HG02943 (cell line): ENCODE measurements at regions not wholly inside any gene's neighbourhood (a gene's known extent, or its start where the extent isn't known, plus 50 kb on each side); places are given as distances from the start of the nearest gene placed in this dataset.

Experiments
- ATAC-seq: cut with Tn5 transposase; IDR thresholded peaks from one replicate; pipeline ENCODE4 v1.9.1; 2021; ENCODE audit warnings: mild to moderate bottlenecking, low read depth, moderate library complexity; ENCODE audit not compliant: unreplicated experiment

- ATAC-seq: no peak
These were observed 344.9 kb downstream of the EFNA5 start for GRCh38 chr5:107325866-107326265.

GRCh38 chr5:107324809-107325208 is 345.9 kb downstream of the EFNA5 start:
- ATAC-seq: no peak

GRCh38 chr5:107324071-107324470 is 346.7 kb downstream of the EFNA5 start:
- ATAC-seq: no peak

- ATAC-seq: no peak
These were observed 347.2 kb downstream of the EFNA5 start for GRCh38 chr5:107323536-107323935.

GRCh38 chr5:107322936-107323335 is 347.8 kb downstream of the EFNA5 start:
- no peak for ATAC-seq

- ATAC-seq: no peak
These were observed 348.8 kb downstream of the EFNA5 start for GRCh38 chr5:107321906-107322305.

- ATAC-seq: no peak
These were observed 349.9 kb downstream of the EFNA5 start for GRCh38 chr5:107320846-107321245.

GRCh38 chr5:107320376-107320775 is 350.4 kb downstream of the EFNA5 start:
- ATAC-seq: no peak

GRCh38 chr5:107319901-107320300 is 350.8 kb downstream of the EFNA5 start:
- no peak for ATAC-seq

GRCh38 chr5:107314330-107314729 is 356.4 kb downstream of the EFNA5 start:
- no peak for ATAC-seq

GRCh38 chr5:107313921-107314320 is 356.8 kb downstream of the EFNA5 start:
- ATAC-seq: no peak

- ATAC-seq: no peak
These were observed 357.6 kb downstream of the EFNA5 start for GRCh38 chr5:107313098-107313497.

GRCh38 chr5:107310181-107310580 is 360.6 kb downstream of the EFNA5 start:
- ATAC-seq: no peak

- no peak for ATAC-seq
These were observed 364.1 kb downstream of the EFNA5 start for GRCh38 chr5:107306594-107306993.

- ATAC-seq: no peak
These were observed 364.7 kb downstream of the EFNA5 start for GRCh38 chr5:107306002-107306401.

GRCh38 chr5:107304684-107305083 is 366.1 kb downstream of the EFNA5 start:
- no peak for ATAC-seq

- no peak for ATAC-seq
These were observed 367.4 kb downstream of the EFNA5 start for GRCh38 chr5:107303171-107303968.

GRCh38 chr5:107302441-107302840 is 368.3 kb downstream of the EFNA5 start:
- no peak for ATAC-seq

GRCh38 chr5:107301999-107302398 is 368.7 kb downstream of the EFNA5 start:
- no peak for ATAC-seq

GRCh38 chr5:107300721-107301327 is 369.9 kb downstream of the EFNA5 start:
- ATAC-seq: no peak

GRCh38 chr5:107296572-107296971 is 374.2 kb downstream of the EFNA5 start:
- no peak for ATAC-seq

GRCh38 chr5:107295914-107296313 is 374.8 kb downstream of the EFNA5 start:
- no peak for ATAC-seq
